NCI-H524 treated with DMSO at 0.1 percent for 48 hours (cell line): ENCODE measurements at regions not wholly inside any gene's neighbourhood (a gene's known extent, or its start where the extent isn't known, plus 50 kb on each side); places are given as distances from the start of the nearest gene placed in this dataset.
A peak's percentile ranks its signal among the peaks of the same experiment; 100 is the strongest.
"Not testable (repeated sequence)": the region's sequence is repeated elsewhere in the genome, so short reads cannot be mapped to it uniquely, and the experiment has no call there.

Experiments
- DNase-seq: peaks from one replicate; lab custom pipeline; 2025; lab: John Stamatoyannopoulos, UW

- peak; percentile 25 for DNase-seq
Measured at GRCh38 chr1:105137543-105138457, 1388.1 kb downstream of the AMY1C start.

- peak; percentile 78 for DNase-seq
Measured at GRCh38 chr1:105138458-105138893, 1388.8 kb downstream of the AMY1C start.

GRCh38 chr1:105172788-105173187, 1423.1 kb downstream of the AMY1C start:
- DNase-seq: no peak

- DNase-seq: no peak
Measured at GRCh38 chr1:105180789-105181188, 1431.1 kb downstream of the AMY1C start.

GRCh38 chr1:105204836-105205371, 1455.2 kb downstream of the AMY1C start:
- no peak for DNase-seq

- no peak for DNase-seq
Measured at GRCh38 chr1:105208581-105208980, 1458.9 kb downstream of the AMY1C start.

- no peak for DNase-seq
Measured at GRCh38 chr1:105210747-105211146, 1461.0 kb downstream of the AMY1C start.

- DNase-seq: no peak
Measured at GRCh38 chr1:105231378-105231777, 1481.7 kb downstream of the AMY1C start.

GRCh38 chr1:105243411-105243810, 1493.7 kb downstream of the AMY1C start:
- no peak for DNase-seq

- DNase-seq: no peak
Measured at GRCh38 chr1:105243969-105244368, 1494.3 kb downstream of the AMY1C start.

- DNase-seq: no peak
Measured at GRCh38 chr1:105254906-105255305, 1505.2 kb downstream of the AMY1C start.

- no peak for DNase-seq
Measured at GRCh38 chr1:105260001-105260400, 1510.3 kb downstream of the AMY1C start.

- DNase-seq: no peak
Measured at GRCh38 chr1:105270966-105271365, 1521.3 kb downstream of the AMY1C start.

GRCh38 chr1:105272376-105272775, 1522.7 kb downstream of the AMY1C start:
- DNase-seq: not testable (repeated sequence)

GRCh38 chr1:105294838-105295237, 1545.1 kb downstream of the AMY1C start:
- no peak for DNase-seq

- no peak for DNase-seq
Measured at GRCh38 chr1:105310063-105310462, 1560.4 kb downstream of the AMY1C start.

GRCh38 chr1:105317976-105318375, 1568.3 kb downstream of the AMY1C start:
- no peak for DNase-seq

- no peak for DNase-seq
Measured at GRCh38 chr1:105326886-105327285, 1577.2 kb downstream of the AMY1C start.

GRCh38 chr1:105337420-105337819, 1587.7 kb downstream of the AMY1C start:
- DNase-seq: peak; percentile 90

- no peak for DNase-seq
Measured at GRCh38 chr1:105343317-105343716, 1593.6 kb downstream of the AMY1C start.

GRCh38 chr1:105359457-105359856, 1609.8 kb downstream of the AMY1C start:
- no peak for DNase-seq

- no peak for DNase-seq
Measured at GRCh38 chr1:105362438-105362837, 1612.7 kb downstream of the AMY1C start.

GRCh38 chr1:105368446-105368845, 1618.7 kb downstream of the AMY1C start:
- DNase-seq: no peak
